PC-3 (cell line): ENCODE measurements at regions not wholly inside any gene's neighbourhood (a gene's known extent, or its start where the extent isn't known, plus 50 kb on each side); places are given as distances from the start of the nearest gene placed in this dataset.
A peak's percentile ranks its signal among the peaks of the same experiment; 100 is the strongest.

Experiments
- ATAC-seq: fragments of 200-7000 bp; cut with Tn5 transposase; 2 replicates; pipeline ENCODE4 v1.9.1; 2020; ENCODE audit warnings: mild to moderate bottlenecking, moderate library complexity
- BruUV-seq: library from RNA; stranded (reverse); fragments of 400-500 nt; replicated peaks from 2 replicates; lab custom pipeline; 2021; lab: Mats Ljungman, UMichigan
- CTCF ChIA-PET: fragments of 300-600 bp; sonication (Branson Sonifier 250); formaldehyde crosslinking; loops from one replicate; lab custom pipeline; 2022; ENCODE audit warnings: antibody characterized with exemption; lab: Charles Lee
- POLR2A ChIA-PET: fragments of 300-600 bp; sonication (Branson Sonifier 250); formaldehyde crosslinking; loops from one replicate; lab custom pipeline; 2022; ENCODE audit warnings: antibody characterized with exemption; ENCODE audit not compliant: unreplicated experiment; lab: Charles Lee
- DNase-seq: peaks from one replicate; pipeline ENCODE4 v3.0.0-alpha.2; 2015
- H2AFZ ChIP-seq: fragments of 300-600 bp; sonication (generic); 2 replicates; pipeline ENCODE4 v1.6.0; 2016; ENCODE audit warnings: antibody characterized with exemption, low read length
- H3F3A ChIP-seq: fragments of 300-600 bp; sonication (generic); one replicate; pipeline ENCODE4 v1.6.0; 2017; ENCODE audit warnings: antibody characterized with exemption, low read length, control low read depth, mild to moderate bottlenecking; ENCODE audit not compliant: unreplicated experiment
- H3K27ac ChIP-seq: fragments of 300-600 bp; sonication (generic); 2 replicates; pipeline ENCODE4 v1.5.1; 2016; ENCODE audit warnings: mild to moderate bottlenecking, low read length
- H3K27me3 ChIP-seq: fragments of 300-600 bp; sonication (generic); 2 replicates; pipeline ENCODE4 v1.6.1; 2016; ENCODE audit warnings: low read length, mixed read lengths
- H3K36me3 ChIP-seq: fragments of 300-600 bp; sonication (generic); 2 replicates; pipeline ENCODE4 v1.6.1; 2016; ENCODE audit warnings: low read depth, mixed run types, low read length, mixed read lengths
- H3K4me1 ChIP-seq: fragments of 300-600 bp; sonication (generic); 2 replicates; pipeline ENCODE4 v1.5.1; 2016; ENCODE audit warnings: low read length; ENCODE audit not compliant: insufficient read depth
- H3K4me2 ChIP-seq: fragments of 300-600 bp; sonication (generic); 2 replicates; pipeline ENCODE4 v1.6.0; 2016; ENCODE audit warnings: low read length
- H3K4me3 ChIP-seq: fragments of 300-600 bp; sonication (generic); 2 replicates; pipeline ENCODE4 v1.5.1; 2016; ENCODE audit warnings: mild to moderate bottlenecking, low read length, mixed read lengths
- H3K79me2 ChIP-seq: fragments of 300-600 bp; sonication (generic); 2 replicates; pipeline ENCODE4 v1.6.1; 2017; ENCODE audit warnings: low read length, mixed read lengths
- H3K9ac ChIP-seq: fragments of 300-600 bp; sonication (generic); 2 replicates; pipeline ENCODE4 v1.6.0; 2016; ENCODE audit warnings: mild to moderate bottlenecking, low read length
- H3K9me2 ChIP-seq: fragments of 300-600 bp; sonication (generic); replicated peaks from 2 replicates; pipeline ENCODE4 v1.6.1; 2016; ENCODE audit warnings: mixed run types, low read length, mixed read lengths
- H3K9me3 ChIP-seq: fragments of 300-600 bp; sonication (generic); 2 replicates; pipeline ENCODE4 v1.6.1; 2016; ENCODE audit warnings: low read length, mixed read lengths
- H4K20me1 ChIP-seq: fragments of 300-600 bp; sonication (generic); 2 replicates; pipeline ENCODE4 v1.6.1; 2016; ENCODE audit warnings: low read length, mixed read lengths
- EZH2 ChIP-seq: fragments of 300-600 bp; sonication (generic); IDR thresholded peaks from one replicate; pipeline ENCODE4 v1.6.1; 2017; ENCODE audit warnings: antibody characterized with exemption, mild to moderate bottlenecking, low read length; ENCODE audit not compliant: unreplicated experiment
- EZH2phosphoT487 ChIP-seq: fragments of 300-600 bp; sonication (generic); IDR thresholded peaks from 2 replicates; pipeline ENCODE4 v1.6.1; 2018; ENCODE audit warnings: mild to moderate bottlenecking, antibody characterized with exemption, low read length, borderline replicate concordance
- intact Hi-C: fragments of 100-400 bp; cut with micrococcal nuclease; formaldehyde crosslinking; loops from 2 replicates; pipeline ENCODE4 v1.9.0; 2023
- TF ChIP-seq, protein P1 (sequence below): fragments of 300-600 bp; sonication (generic); conservative IDR thresholded peaks from 2 replicates; pipeline ENCODE4 v1.5.1; 2017; ENCODE audit warnings: antibody characterized with exemption, low read depth, mild to moderate bottlenecking, low read length

DNA sequence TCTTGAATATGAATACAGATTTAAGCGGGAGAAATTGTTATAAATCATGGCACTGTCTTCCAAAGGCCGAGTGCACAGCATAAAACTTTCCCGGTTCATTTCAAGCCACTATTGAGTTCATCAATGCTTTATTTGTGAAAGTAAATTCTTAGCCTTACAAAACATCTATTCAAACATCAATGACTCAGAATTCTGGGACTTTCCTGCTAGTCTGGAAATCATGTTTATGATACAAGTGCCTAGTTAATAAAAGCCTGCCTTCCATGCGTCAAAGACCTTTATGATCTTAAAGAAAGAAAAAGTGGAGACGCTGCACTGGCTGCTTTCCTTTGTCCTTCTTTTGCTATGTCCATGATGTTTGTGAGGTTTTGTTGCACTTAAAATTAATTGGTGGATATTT is 137.7 kb downstream of the SETD4 start:
- Histone ChIP-seq H3K4me2 (peak overlapping the region; percentile 14), H3K9me3 (no peaks in the 10 kb centered on the region), H2AFZ (peak overlapping the region; percentile 16), H3K9me2 (0 out of 2 replicates have a peak, but pooled peaks cover 4% of the 10 kb centered on the region), H3K9ac (peak overlapping the region; percentile 5; the same call in 1 of the 2 replicates), H3K4me3 (no peak overlapping the region), H3F3A (no peaks in the 10 kb centered on the region), H3K36me3 (no peaks in the 10 kb centered on the region), H3K79me2 (no peaks in the 10 kb centered on the region), H3K27ac (peak overlapping the region; percentile 53), H3K27me3 (no peaks in the 10 kb centered on the region), H4K20me1 (no peaks in the 10 kb centered on the region), H3K4me1 (peaks cover 21% of the 10 kb centered on the region)
- no peak for TF ChIP-seq EZH2
- TF ChIP-seq EZH2phosphoT487, result no peak
- TF ChIP-seq, protein P1, sequence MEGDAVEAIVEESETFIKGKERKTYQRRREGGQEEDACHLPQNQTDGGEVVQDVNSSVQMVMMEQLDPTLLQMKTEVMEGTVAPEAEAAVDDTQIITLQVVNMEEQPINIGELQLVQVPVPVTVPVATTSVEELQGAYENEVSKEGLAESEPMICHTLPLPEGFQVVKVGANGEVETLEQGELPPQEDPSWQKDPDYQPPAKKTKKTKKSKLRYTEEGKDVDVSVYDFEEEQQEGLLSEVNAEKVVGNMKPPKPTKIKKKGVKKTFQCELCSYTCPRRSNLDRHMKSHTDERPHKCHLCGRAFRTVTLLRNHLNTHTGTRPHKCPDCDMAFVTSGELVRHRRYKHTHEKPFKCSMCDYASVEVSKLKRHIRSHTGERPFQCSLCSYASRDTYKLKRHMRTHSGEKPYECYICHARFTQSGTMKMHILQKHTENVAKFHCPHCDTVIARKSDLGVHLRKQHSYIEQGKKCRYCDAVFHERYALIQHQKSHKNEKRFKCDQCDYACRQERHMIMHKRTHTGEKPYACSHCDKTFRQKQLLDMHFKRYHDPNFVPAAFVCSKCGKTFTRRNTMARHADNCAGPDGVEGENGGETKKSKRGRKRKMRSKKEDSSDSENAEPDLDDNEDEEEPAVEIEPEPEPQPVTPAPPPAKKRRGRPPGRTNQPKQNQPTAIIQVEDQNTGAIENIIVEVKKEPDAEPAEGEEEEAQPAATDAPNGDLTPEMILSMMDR, result no peak
- CTCF ChIA-PET, result no interaction called here
- ATAC-seq, result peak; percentile 46
- POLR2A ChIA-PET, result no interaction called here
- no TSS peak for BruUV-seq
- DNase-seq, result peak; percentile 59
- intact Hi-C loops, result no loop called here

DNA sequence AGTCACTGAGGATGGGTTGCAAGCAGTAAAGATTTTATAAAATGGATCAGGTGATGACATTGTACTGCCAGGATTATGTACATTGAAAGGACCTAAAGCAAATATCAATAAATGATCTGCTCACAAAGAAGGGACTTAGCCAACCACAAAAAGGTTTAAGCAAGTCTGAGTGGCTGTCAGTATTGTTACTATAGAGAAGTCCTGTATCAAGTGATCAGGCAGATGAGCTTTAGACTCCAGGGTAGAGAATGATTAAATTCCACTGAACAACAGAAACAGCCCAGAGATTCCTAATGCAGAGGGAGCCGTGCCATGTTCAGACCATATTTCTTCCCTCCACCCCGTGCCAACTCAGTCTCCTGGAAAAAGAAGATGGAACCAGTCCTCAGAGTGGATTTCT is 138.9 kb downstream of the SETD4 start:
- H3K4me1 ChIP-seq, result peaks cover 21% of the 10 kb centered on the region
- H3K9me3 ChIP-seq, result no peaks in the 10 kb centered on the region
- TF ChIP-seq, protein P1, result no peak
- TF ChIP-seq EZH2, result no peak
- no peak for TF ChIP-seq EZH2phosphoT487
- H3K9ac ChIP-seq, result no peak overlapping the region
- no peaks in the 10 kb centered on the region for H4K20me1 ChIP-seq
- no peak overlapping the region for H3K4me2 ChIP-seq
- no TSS peak for BruUV-seq
- H3K79me2 ChIP-seq, result no peaks in the 10 kb centered on the region
- H3K27ac ChIP-seq, result no peak overlapping the region
- H3K27me3 ChIP-seq, result no peaks in the 10 kb centered on the region
- H2AFZ ChIP-seq, result no peak overlapping the region
- DNase-seq (no peak), ATAC-seq (no peak)
- H3F3A ChIP-seq, result no peaks in the 10 kb centered on the region
- H3K4me3 ChIP-seq, result no peak overlapping the region
- intact Hi-C loops, result no loop called here
- CTCF ChIA-PET, result no interaction called here
- POLR2A ChIA-PET, result no interaction called here
- 0 out of 2 replicates have a peak, but pooled peaks cover 4% of the 10 kb centered on the region for H3K9me2 ChIP-seq
- H3K36me3 ChIP-seq, result no peaks in the 10 kb centered on the region

DNA sequence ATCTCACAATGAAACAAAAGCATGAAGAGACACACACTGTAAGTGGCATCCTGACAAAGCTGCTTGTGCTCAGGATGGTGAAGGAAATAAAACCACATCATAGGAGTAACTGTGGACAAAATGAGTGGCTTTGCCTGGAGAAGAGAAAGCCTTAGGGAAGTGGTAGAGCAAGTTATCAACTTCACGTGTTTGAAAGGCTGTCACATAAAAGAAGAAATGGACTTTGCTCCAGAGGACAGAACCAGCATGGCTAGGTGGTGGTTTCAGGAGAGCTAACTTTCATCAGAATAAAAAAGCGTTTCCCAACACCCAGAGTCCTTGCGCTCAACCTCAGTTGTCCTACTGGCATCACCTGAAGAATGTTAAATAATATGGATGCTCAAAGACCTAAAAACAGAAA is 139.9 kb downstream of the SETD4 start:
- DNase-seq (no peak), ATAC-seq (no peak)
- Histone ChIP-seq H3F3A (no peaks in the 10 kb centered on the region), H3K9me2 (0 out of 2 replicates have a peak, but pooled peaks cover 4% of the 10 kb centered on the region), H3K27me3 (no peaks in the 10 kb centered on the region), H3K4me2 (no peak overlapping the region), H3K27ac (no peak overlapping the region), H3K4me3 (no peak overlapping the region), H2AFZ (no peak overlapping the region), H3K79me2 (no peaks in the 10 kb centered on the region), H3K9me3 (no peaks in the 10 kb centered on the region), H3K9ac (no peak overlapping the region), H3K4me1 (peaks cover 18% of the 10 kb centered on the region), H3K36me3 (no peaks in the 10 kb centered on the region), H4K20me1 (no peaks in the 10 kb centered on the region)
- POLR2A ChIA-PET, result no interaction called here
- no peak for TF ChIP-seq EZH2
- TF ChIP-seq, protein P1, result no peak
- no peak for TF ChIP-seq EZH2phosphoT487
- CTCF ChIA-PET, result no interaction called here
- no TSS peak for BruUV-seq
- intact Hi-C loops, result no loop called here
